WERI-Rb-1 (cell line): ENCODE measurements at regions not wholly inside any gene's neighbourhood (a gene's known extent, or its start where the extent isn't known, plus 50 kb on each side); places are given as distances from the start of the nearest gene placed in this dataset.

Experiments
- DNase-seq: peaks from one replicate; pipeline ENCODE4 v3.0.0-alpha.2; 2020
- H3K27ac ChIP-seq: fragments of 250-450 bp; sonication (Bioruptor Pico); 2 replicates; pipeline ENCODE4 v1.5.1; 2020; ENCODE audit warnings: mild to moderate bottlenecking, moderate library complexity
- H3K27me3 ChIP-seq: fragments of 250-450 bp; sonication (Bioruptor Pico); 2 replicates; pipeline ENCODE4 v1.5.1; 2021; ENCODE audit warnings: mild to moderate bottlenecking, low read depth, moderate library complexity; ENCODE audit not compliant: insufficient read depth, severe bottlenecking
- H3K36me3 ChIP-seq: fragments of 250-450 bp; sonication (Bioruptor Pico); 2 replicates; pipeline ENCODE4 v1.5.1; 2020; ENCODE audit warnings: mild to moderate bottlenecking, moderate library complexity
- H3K4me3 ChIP-seq: 2 replicates; pipeline ENCODE4 v1.5.1; 2011; ENCODE audit warnings: low read depth, mild to moderate bottlenecking, control low read depth, low read length
- H3K9me3 ChIP-seq: fragments of 250-450 bp; sonication (Bioruptor Pico); 2 replicates; pipeline ENCODE4 v1.5.1; 2021; ENCODE audit warnings: mild to moderate bottlenecking, moderate library complexity; ENCODE audit not compliant: severe bottlenecking
- TF ChIP-seq, protein P1 (sequence below): IDR thresholded peaks from 2 replicates; pipeline ENCODE4 v1.5.1; 2011; ENCODE audit warnings: low read depth, mild to moderate bottlenecking, control low read depth, inconsistent platforms, low read length

DNA sequence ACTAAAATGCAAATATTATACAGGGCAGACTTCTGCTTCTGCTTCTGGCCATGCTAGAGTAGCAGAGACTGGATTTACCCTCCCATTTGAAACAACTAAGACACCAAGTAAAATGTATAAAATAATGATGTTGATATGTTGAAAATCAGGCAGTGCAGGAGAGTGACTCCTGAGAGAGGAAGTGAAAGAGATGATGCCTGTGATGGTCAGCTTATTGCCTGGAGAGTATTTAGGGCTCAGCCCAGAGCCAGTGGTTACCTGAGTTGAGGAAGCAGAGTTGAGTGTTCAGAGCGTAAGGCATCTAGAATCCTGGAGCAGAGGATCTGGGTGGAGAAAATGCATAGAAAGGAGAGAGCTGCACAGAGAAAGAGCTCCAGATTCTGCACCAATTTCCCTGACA is 131.8 kb upstream of the C14orf180 start:
- Histone ChIP-seq H3K4me3 (no peak overlapping the region), H3K9me3 (no peaks in the 10 kb centered on the region), H3K36me3 (no peaks in the 10 kb centered on the region), H3K27me3 (no peaks in the 10 kb centered on the region), H3K27ac (no peak overlapping the region)
- no peak for DNase-seq
- TF ChIP-seq, protein P1, sequence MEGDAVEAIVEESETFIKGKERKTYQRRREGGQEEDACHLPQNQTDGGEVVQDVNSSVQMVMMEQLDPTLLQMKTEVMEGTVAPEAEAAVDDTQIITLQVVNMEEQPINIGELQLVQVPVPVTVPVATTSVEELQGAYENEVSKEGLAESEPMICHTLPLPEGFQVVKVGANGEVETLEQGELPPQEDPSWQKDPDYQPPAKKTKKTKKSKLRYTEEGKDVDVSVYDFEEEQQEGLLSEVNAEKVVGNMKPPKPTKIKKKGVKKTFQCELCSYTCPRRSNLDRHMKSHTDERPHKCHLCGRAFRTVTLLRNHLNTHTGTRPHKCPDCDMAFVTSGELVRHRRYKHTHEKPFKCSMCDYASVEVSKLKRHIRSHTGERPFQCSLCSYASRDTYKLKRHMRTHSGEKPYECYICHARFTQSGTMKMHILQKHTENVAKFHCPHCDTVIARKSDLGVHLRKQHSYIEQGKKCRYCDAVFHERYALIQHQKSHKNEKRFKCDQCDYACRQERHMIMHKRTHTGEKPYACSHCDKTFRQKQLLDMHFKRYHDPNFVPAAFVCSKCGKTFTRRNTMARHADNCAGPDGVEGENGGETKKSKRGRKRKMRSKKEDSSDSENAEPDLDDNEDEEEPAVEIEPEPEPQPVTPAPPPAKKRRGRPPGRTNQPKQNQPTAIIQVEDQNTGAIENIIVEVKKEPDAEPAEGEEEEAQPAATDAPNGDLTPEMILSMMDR = no peak

DNA sequence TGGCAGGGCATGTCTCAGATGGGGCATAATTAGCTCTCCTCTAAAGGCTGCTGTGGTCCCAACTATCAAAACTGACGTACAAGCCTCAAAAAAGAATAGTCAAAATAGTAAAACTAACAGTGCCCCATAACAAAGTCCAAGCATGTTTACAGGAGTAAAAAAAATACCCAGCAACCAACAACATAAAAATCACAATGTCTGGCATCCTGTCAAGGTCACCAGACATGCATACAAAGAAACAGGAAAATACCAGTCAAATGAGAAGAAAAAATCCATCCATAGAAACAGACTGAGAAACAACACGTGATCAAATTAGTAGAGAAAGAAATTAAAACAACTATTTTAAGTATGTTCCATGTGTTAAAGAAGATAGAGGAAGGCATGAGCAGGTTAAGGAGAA is 131.2 kb upstream of the C14orf180 start:
- Histone ChIP-seq H3K36me3 (no peaks in the 10 kb centered on the region), H3K4me3 (no peak overlapping the region), H3K27ac (no peak overlapping the region), H3K27me3 (no peaks in the 10 kb centered on the region), H3K9me3 (no peaks in the 10 kb centered on the region)
- DNase-seq = no peak
- TF ChIP-seq, protein P1 = no peak

DNA sequence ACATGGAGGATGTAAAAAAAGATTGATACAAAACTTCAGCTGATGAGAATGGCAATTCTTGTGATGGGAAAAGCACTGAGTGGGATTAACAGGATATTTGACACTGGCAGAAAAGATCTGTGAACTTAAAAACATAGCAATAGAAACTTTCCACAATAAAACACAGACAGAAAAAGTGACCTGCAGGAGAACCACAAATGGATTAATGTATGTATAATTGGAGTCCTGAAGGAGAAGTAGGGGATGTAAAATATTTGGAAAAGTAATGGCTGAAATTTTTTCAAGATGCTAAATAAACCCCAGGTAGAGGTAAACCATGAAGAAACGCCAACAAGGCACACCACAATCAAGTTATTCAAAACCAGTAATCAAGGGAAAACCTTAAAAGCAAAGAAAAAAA is 130.8 kb upstream of the C14orf180 start:
- TF ChIP-seq, protein P1 = no peak
- no peak for DNase-seq

DNA sequence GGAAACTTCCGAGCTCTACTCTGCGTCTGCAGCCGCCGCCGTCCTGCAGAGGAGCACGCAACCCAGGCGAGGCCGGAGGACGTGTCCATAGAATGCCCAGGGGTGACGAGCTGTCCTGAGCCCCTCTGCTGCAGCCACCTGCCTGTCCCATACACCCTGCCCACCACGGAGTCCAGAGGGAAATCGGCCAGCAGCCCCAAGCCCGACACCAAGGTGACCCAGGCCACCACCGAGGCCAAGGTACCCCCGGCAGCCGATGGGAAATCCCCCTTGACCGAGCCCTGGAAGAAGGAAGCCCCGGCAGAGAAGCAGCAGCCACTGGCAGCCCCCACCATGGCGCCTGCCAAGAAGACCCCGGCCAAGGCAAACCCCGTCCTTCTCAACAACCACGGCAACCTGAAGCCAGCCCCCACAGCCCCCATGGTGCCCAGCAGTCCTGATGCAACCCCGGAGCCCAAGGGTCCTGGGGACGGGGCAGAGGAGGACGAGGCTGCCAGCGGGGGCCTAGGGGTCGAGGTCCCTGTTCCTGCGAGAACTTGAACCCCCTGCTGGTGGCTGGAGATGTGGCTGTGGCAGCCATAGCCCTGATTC is 128.7 kb upstream of the C14orf180 start:
- H3K9me3 ChIP-seq = no peaks in the 10 kb centered on the region
- no peaks in the 10 kb centered on the region for H3K27me3 ChIP-seq
- no peaks in the 10 kb centered on the region for H3K36me3 ChIP-seq
- TF ChIP-seq, protein P1 = no peak
- no peak for DNase-seq
- no peak overlapping the region for H3K27ac ChIP-seq
- no peak overlapping the region for H3K4me3 ChIP-seq

More for the DNA sequence above, 130.8 kb upstream of the C14orf180 start:
- Histone ChIP-seq H3K36me3 (no peaks in the 10 kb centered on the region), H3K27ac (no peak overlapping the region), H3K9me3 (no peaks in the 10 kb centered on the region), H3K27me3 (no peaks in the 10 kb centered on the region), H3K4me3 (no peak overlapping the region)

DNA sequence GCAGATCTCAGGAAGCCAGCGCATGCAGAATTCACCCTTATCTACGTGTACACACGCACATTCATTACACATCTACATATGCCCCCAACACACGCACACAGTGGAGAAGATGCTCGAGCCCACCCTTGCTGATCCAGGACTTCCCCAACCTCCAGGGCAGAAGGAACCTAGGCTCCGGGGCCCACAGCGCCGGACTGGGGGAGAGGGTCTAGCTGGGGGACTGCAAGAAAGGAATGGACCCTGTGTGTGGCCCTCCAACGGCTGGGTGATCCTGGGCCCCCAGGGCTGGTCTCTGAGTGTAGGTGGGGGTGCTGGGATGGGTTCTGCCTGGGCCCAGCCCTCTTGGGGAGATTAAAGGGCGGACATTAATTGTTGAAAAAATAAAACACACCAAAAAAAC is 128.1 kb upstream of the C14orf180 start:
- no peaks in the 10 kb centered on the region for H3K36me3 ChIP-seq
- H3K4me3 ChIP-seq = no peak overlapping the region
- DNase-seq = no peak
- H3K9me3 ChIP-seq = no peaks in the 10 kb centered on the region
- TF ChIP-seq, protein P1 = no peak
- H3K27ac ChIP-seq = no peak overlapping the region
- no peaks in the 10 kb centered on the region for H3K27me3 ChIP-seq

DNA sequence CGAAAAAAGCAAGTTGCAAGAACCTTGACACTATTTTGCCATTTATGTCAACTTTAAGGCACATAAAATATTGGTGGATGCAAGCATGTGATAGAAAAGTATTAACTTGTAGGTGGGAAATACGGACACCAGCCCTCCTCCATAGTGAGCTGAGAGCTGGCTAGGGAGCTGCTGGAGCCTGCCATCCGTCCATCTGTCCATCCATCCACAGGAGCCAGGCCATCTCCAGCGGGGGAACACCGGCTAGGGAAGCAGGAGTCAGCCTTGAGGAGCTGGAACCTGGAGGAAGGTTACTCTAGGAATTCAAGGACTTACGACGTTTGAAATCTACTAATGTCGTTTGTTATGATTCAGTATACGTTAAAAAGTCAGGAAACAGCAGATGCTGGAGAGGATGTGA is 120.7 kb upstream of the C14orf180 start:
- TF ChIP-seq, protein P1 = no peak
- no peaks in the 10 kb centered on the region for H3K9me3 ChIP-seq
- H3K4me3 ChIP-seq = no peak overlapping the region
- H3K27ac ChIP-seq = no peak overlapping the region
- DNase-seq = no peak
- no peaks in the 10 kb centered on the region for H3K27me3 ChIP-seq
- H3K36me3 ChIP-seq = no peaks in the 10 kb centered on the region
